ENCODE measurements at regions not wholly inside any gene's neighbourhood (a gene's known extent, or its start where the extent isn't known, plus 50 kb on each side); places are given as distances from the start of the nearest gene placed in this dataset.
"Not testable (repeated sequence)": the region's sequence is repeated elsewhere in the genome, so short reads cannot be mapped to it uniquely, and the experiment has no call there.

GRCh38 chr10:106396192-106396591 is 768.3 kb downstream of the SORCS1 start:
- DNase-seq (ENCODE audit: low read depth, low spot score), result no peak
- H3K4me3 ChIP-seq (ENCODE audit: low read length), result no peak overlapping the region

- no peak for DNase-seq (ENCODE audit: low read depth, low spot score)
- H3K4me3 ChIP-seq (ENCODE audit: low read length), result no peak overlapping the region
Measured at GRCh38 chr10:106395041-106395749, 769.3 kb downstream of the SORCS1 start.

GRCh38 chr10:106392778-106393177 is 771.7 kb downstream of the SORCS1 start:
- H3K4me3 ChIP-seq (ENCODE audit: low read length), result no peak overlapping the region
- no peak for DNase-seq (ENCODE audit: low read depth, low spot score)

DNA sequence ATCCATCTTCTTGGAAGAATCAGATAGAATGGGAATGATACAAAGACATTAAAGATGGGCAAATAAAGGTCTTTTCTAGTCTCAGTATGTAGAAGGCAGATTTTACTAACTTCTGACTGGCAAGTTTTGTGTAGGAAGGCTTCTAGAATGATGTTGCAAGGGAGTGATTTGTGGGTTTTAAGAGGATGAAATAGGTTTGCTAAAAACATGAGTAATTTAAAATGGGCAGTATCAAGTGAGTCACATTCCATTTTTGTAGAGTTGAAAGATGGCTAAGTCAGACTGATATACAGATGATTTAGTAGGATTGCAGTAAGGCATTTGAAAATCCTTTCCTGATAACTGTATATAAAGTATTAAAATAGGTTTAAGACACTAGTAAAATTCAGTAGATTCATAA is 777.4 kb downstream of the SORCS1 start:
- no peak for DNase-seq (ENCODE audit: low read depth, low spot score)
- H3K4me3 ChIP-seq (ENCODE audit: low read length), result no peak overlapping the region

DNA sequence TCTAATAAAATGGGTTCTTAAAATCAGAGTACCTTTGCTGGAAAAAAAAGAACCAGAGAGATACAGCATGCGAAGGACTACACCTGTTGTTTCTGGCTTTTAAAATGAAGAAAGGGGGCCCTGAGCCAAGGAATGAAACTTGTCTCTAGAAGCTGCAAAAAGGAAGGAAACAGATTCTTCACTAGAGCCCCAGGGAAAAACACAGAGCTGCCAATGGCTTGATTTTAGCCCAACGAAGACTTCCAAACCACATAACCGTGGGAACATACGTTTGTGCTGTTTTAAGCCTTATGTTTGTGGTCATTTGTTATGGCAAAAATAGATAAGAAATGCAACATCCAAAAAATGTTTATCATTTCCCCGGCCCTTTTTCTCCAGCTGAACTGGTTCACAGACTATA is 780.0 kb downstream of the SORCS1 start:
- no peak overlapping the region for H3K4me3 ChIP-seq (ENCODE audit: low read length)
- no peak for DNase-seq (ENCODE audit: low read depth, low spot score)

DNA sequence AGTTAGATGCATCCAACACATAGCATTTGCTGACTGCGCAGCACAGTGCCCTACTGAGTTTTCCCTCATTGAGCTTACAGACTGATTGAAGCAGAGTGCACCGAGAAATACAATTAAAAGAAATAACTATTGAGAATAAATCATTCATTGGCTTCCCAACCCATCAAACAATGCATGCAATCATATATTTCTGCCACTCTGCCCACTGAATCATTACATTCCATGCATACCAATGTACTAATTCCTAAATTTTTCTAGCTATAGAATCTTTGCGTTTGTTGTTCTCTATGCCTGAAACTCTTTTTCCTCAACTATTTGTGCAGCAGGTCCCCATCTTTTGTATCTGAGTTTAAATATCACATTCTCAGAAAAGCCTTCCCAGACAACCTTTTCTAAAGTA is 783.8 kb downstream of the SORCS1 start:
- DNase-seq (ENCODE audit: low read depth, low spot score), result no peak
- no peak overlapping the region for H3K4me3 ChIP-seq (ENCODE audit: low read length)

DNA sequence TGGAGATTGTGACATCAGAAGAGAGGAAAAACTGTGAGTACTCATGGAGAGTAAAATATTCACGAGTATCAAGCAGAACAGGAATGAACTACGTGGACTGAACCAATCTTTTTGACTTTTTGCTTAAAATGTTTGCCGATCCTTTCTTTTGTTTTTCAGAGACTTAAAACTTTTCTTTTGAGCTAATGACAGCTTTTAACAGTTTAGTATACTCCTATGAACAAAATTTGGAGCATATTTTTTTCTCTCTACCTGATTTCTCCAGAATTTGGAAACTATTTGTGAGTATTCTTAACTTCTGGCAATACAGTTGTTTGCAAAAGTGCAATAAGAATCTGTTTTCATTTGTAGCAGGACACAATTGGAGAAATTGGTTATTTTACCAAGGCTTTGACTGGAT is 786.3 kb downstream of the SORCS1 start:
- DNase-seq (ENCODE audit: low read depth, low spot score), result no peak

DNA sequence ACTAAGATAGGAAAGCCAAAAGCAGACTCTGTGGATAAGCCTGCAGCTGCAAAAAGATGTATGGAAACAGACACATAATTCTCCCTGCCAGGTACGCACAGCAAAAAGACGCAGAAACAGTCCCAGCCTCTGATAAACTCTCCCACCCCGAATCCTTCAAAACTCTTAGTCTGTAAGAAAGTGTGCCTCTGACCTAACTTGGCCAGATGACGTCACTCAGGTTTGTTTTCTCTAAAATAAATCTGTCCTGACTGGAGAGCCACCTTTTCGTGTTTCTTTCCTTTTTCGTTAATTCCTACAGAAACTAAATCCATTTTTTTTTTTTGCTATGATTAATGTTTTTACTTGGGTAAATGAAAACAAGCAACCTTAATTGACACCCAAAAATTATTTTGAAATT is 793.8 kb downstream of the SORCS1 start:
- no peak overlapping the region for H3K4me3 ChIP-seq (ENCODE audit: low read length)
- no peak for DNase-seq (ENCODE audit: low read depth, low spot score)

More for the DNA sequence above, 786.3 kb downstream of the SORCS1 start:
- H3K4me3 ChIP-seq (ENCODE audit: low read length), result no peak overlapping the region

- DNase-seq (ENCODE audit: low read depth, low spot score), result no peak
- no peak overlapping the region for H3K4me3 ChIP-seq (ENCODE audit: low read length)
Measured at GRCh38 chr10:106360870-106361269, 803.6 kb downstream of the SORCS1 start.

DNA sequence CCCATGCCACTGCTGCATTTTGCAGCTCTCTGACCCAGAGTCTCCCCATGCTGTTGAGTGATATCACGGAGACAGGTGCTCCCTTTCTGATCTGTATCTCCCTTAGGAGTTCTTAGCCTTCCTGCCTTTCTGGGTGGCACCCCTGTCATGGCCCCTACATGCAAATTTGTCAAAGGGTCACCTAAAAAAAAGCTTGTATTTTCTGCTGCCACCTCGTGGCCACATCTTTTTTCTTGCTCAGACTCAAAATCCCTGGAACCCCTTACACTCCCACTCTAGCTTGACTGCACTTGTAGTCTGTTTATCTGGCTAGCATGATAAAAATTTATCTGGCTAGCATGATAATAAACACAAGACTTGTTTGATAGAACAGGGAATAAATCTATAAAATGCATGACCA is 809.1 kb downstream of the SORCS1 start:
- no peak for DNase-seq (ENCODE audit: low read depth, low spot score)
- H3K4me3 ChIP-seq (ENCODE audit: low read length), result no peak overlapping the region

DNA sequence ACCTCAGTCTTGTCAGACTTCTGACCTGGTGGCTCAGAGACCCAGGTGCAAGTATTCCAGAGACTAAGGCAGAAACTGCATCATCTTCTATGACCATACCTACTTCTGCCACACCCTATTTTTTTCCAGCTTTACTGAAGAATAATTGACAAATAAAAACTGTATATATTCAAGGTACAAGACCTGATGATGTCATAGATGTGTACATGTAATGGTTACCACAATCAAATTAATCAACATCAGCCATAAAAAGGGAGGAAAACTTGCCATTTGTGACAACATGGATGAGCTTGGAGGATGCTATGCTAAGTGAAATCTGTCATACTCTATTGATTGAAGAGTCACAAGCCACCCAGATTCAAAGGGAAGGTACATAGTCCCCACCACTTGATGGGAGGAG is 815.6 kb downstream of the SORCS1 start:
- DNase-seq (ENCODE audit: low read depth, low spot score), result no peak
- H3K4me3 ChIP-seq (ENCODE audit: low read length), result no peak overlapping the region

DNA sequence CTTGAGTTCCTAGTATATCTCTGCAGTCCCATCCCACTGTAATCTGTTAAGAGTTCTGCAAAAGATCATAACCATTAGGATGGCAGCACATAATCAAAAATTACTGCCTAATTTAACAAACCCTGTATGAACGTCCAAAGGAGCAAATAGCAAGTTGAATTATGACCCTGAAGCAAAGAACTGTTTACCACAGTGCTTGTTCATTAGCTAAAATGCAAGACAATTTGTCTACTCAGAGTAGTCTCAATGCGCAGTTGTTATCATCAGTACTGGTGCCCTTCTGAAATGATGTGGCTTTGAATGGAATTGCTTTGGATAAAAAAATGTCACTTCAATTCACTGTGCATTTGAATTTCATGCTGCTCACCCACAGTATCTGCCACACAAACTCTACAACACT is 817.0 kb downstream of the SORCS1 start:
- no peak overlapping the region for H3K4me3 ChIP-seq (ENCODE audit: low read length)
- no peak for DNase-seq (ENCODE audit: low read depth, low spot score)

GRCh38 chr10:106343539-106343938 is 821.0 kb downstream of the SORCS1 start:
- H3K4me3 ChIP-seq (ENCODE audit: low read length); DNase-seq (ENCODE audit: low read depth, low spot score): not testable (repeated sequence)

GRCh38 chr10:106341356-106341755 is 823.1 kb downstream of the SORCS1 start:
- DNase-seq (ENCODE audit: low read depth, low spot score), result no peak
- no peak overlapping the region for H3K4me3 ChIP-seq (ENCODE audit: low read length)

DNA sequence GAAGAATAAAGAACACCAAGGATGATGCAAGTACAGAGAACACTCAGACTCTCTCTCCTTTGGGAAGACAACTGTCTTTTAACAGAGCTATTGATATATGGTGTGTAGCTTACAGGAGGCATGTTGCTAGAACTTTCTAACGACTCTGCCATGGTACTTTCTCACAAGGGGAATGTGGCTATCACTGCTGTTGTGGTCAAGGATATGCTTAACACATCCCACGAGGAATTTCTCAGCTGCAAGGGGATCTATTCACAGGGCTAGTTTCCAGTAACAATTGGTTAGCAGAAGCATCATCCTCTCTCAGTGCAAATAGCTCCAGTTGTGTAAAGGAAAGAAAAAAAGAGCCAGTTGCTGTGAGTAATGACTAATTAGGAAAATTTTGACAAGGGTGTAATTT is 826.0 kb downstream of the SORCS1 start:
- H3K4me3 ChIP-seq (ENCODE audit: low read length), result no peak overlapping the region
- no peak for DNase-seq (ENCODE audit: low read depth, low spot score)

DNA sequence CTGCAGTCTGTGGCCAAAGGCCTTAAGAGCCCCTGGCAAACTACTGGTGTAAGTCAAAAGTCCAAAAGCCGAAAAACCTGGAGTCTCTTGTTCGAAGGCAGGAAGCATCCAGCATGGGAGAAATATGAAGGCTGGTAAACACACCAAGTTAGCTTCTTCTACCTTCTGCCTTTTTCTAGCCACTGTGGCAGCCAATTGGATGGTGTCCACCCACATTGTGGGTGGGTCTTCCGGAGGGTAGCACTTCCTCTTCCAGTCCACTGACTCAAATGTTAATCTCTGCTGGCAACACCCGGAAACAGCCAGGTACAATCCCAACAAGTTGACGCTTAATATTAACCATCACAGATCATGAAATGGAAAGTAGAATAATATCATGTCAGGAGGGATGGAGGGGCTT is 827.6 kb downstream of the SORCS1 start:
- H3K4me3 ChIP-seq (ENCODE audit: low read length), result no peak overlapping the region
- no peak for DNase-seq (ENCODE audit: low read depth, low spot score)

DNA sequence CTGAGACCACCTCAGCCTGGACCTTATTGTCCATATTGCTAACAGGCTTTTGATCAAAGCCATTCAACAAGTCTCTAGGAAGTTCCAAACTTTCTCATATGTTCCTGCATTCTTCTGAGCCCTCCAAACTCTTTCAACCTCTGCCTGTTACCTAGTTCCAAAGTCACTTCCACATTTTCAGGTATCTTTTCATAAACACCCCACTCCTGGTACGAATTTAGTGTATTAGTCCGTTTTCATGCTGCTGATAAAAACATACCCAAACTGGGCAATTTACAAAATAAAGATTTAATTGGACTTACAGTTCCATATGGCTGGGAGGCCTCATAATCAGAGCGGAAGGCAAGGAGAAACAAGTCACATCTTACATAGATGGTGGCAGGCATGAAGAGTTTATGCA is 836.8 kb downstream of the SORCS1 start:
- DNase-seq (ENCODE audit: low read depth, low spot score), result no peak
- H3K4me3 ChIP-seq (ENCODE audit: low read length), result no peak overlapping the region

DNA sequence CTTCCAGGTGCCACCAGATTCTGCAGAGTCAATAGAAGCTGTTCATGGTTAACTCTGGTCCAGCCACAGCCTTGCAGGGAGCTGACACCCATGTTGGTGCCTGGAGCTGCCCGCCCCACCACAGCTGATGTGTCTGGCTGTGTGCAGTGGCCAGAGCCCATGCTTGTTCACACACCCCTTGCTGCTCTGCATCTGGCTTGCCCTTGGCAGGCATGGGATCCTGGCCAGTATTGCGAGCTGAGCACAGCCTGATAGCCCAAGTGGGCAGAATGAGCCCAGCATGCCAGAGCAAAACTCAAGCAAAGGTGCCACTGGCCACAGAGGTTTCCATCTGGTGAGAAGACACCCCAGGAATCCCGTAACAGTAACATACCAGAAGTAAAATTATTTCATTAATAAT is 843.6 kb downstream of the SORCS1 start:
- H3K4me3 ChIP-seq (ENCODE audit: low read length), result no peak overlapping the region
- DNase-seq (ENCODE audit: low read depth, low spot score), result no peak

GRCh38 chr10:106320078-106320477 is 844.4 kb downstream of the SORCS1 start:
- no peak for DNase-seq (ENCODE audit: low read depth, low spot score)

GRCh38 chr10:106317554-106317953 is 847.0 kb downstream of the SORCS1 start:
- no peak for DNase-seq (ENCODE audit: low read depth, low spot score)
- no peak overlapping the region for H3K4me3 ChIP-seq (ENCODE audit: low read length)

More at GRCh38 chr10:106320078-106320477, 844.4 kb downstream of the SORCS1 start:
- H3K4me3 ChIP-seq (ENCODE audit: low read length), result no peak overlapping the region

- no peak for DNase-seq (ENCODE audit: low read depth, low spot score)
- no peak overlapping the region for H3K4me3 ChIP-seq (ENCODE audit: low read length)
Measured at GRCh38 chr10:106313041-106313440, 851.5 kb downstream of the SORCS1 start.

Data from Jurkat, Clone E6-1 (cell line).